GM23338 (cell line): ENCODE measurements at regions not wholly inside any gene's neighbourhood (a gene's known extent, or its start where the extent isn't known, plus 50 kb on each side); places are given as distances from the start of the nearest gene placed in this dataset.

ENCODE experiments used
- CREB1 ChIP-seq: fragments of 250-450 bp; sonication (Bioruptor Pico); IDR thresholded peaks from 2 replicates; pipeline ENCODE4 v1.5.0; 2020; ENCODE audit warnings: low read depth, mild to moderate bottlenecking, moderate library complexity
- EZH2 ChIP-seq: fragments of 200-600 bp; sonication (generic); IDR thresholded peaks from one replicate; pipeline ENCODE4 v1.8.0; 2017; ENCODE audit warnings: antibody characterized with exemption, mild to moderate bottlenecking, low read depth; ENCODE audit not compliant: unreplicated experiment
- EZH2phosphoT487 ChIP-seq: fragments of 200-600 bp; sonication (generic); IDR thresholded peaks from one replicate; pipeline ENCODE4 v1.8.1; 2018; ENCODE audit warnings: antibody characterized with exemption; ENCODE audit not compliant: unreplicated experiment
- NANOG ChIP-seq: IDR thresholded peaks from 2 replicates; pipeline ENCODE4 v1.6.1; 2016; ENCODE audit warnings: antibody characterized with exemption, borderline replicate concordance
- POLR2AphosphoS5 ChIP-seq: IDR thresholded peaks from 2 replicates; pipeline ENCODE4 v1.6.1; 2016; ENCODE audit warnings: antibody characterized with exemption, low read depth
- ZNF114 ChIP-seq: fragments of 250-450 bp; sonication (Bioruptor Pico); IDR thresholded peaks from 2 replicates; pipeline ENCODE4 v1.5.0; 2020; ENCODE audit warnings: mild to moderate bottlenecking, moderate library complexity
- ZNF331 ChIP-seq: fragments of 250-450 bp; sonication (Bioruptor Pico); IDR thresholded peaks from 2 replicates; pipeline ENCODE4 v1.5.0; 2020; ENCODE audit warnings: low read depth, mild to moderate bottlenecking, moderate library complexity
- TF ChIP-seq, protein P1 (sequence below): IDR thresholded peaks from one replicate; pipeline ENCODE4 v1.6.1; 2018; ENCODE audit warnings: antibody characterized with exemption; ENCODE audit not compliant: unreplicated experiment
- TF ChIP-seq, protein P2 (sequence below), 2 experiments: fragments of 200-600 bp in 1 of 2; sonication (generic) in 1 of 2; conservative IDR thresholded peaks; 2 replicates each; pipeline versions ENCODE4 v1.5.1 to v1.6.1; 2016 to 2017; ENCODE audit warnings: antibody characterized with exemption in 2 of 2, low read depth in 2 of 2, mild to moderate bottlenecking in 2 of 2, moderate library complexity in 1 of 2

DNA sequence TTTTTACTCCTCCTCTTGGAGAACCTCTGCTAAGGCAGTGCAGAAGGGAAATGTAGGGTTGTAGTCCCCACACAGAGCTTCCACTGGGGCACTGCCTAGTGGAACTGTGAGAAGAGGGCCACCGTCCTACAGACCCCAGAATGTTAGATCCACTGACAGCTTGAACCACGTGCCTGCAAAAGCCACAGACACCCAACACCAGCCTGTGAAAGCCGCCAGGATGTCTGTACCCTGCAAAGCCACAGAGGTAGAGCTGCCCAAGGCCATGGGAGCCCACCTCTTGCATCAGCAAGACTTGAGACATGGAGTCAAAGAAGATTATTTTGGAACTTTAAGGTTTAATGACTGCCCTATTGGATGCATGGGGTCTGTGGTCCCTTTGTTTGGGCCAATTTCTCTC lies 112.1 kb downstream of the RSL24D1 start:
- TF ChIP-seq, protein P1, sequence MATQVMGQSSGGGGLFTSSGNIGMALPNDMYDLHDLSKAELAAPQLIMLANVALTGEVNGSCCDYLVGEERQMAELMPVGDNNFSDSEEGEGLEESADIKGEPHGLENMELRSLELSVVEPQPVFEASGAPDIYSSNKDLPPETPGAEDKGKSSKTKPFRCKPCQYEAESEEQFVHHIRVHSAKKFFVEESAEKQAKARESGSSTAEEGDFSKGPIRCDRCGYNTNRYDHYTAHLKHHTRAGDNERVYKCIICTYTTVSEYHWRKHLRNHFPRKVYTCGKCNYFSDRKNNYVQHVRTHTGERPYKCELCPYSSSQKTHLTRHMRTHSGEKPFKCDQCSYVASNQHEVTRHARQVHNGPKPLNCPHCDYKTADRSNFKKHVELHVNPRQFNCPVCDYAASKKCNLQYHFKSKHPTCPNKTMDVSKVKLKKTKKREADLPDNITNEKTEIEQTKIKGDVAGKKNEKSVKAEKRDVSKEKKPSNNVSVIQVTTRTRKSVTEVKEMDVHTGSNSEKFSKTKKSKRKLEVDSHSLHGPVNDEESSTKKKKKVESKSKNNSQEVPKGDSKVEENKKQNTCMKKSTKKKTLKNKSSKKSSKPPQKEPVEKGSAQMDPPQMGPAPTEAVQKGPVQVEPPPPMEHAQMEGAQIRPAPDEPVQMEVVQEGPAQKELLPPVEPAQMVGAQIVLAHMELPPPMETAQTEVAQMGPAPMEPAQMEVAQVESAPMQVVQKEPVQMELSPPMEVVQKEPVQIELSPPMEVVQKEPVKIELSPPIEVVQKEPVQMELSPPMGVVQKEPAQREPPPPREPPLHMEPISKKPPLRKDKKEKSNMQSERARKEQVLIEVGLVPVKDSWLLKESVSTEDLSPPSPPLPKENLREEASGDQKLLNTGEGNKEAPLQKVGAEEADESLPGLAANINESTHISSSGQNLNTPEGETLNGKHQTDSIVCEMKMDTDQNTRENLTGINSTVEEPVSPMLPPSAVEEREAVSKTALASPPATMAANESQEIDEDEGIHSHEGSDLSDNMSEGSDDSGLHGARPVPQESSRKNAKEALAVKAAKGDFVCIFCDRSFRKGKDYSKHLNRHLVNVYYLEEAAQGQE = no peak
- TF ChIP-seq, protein P2, sequence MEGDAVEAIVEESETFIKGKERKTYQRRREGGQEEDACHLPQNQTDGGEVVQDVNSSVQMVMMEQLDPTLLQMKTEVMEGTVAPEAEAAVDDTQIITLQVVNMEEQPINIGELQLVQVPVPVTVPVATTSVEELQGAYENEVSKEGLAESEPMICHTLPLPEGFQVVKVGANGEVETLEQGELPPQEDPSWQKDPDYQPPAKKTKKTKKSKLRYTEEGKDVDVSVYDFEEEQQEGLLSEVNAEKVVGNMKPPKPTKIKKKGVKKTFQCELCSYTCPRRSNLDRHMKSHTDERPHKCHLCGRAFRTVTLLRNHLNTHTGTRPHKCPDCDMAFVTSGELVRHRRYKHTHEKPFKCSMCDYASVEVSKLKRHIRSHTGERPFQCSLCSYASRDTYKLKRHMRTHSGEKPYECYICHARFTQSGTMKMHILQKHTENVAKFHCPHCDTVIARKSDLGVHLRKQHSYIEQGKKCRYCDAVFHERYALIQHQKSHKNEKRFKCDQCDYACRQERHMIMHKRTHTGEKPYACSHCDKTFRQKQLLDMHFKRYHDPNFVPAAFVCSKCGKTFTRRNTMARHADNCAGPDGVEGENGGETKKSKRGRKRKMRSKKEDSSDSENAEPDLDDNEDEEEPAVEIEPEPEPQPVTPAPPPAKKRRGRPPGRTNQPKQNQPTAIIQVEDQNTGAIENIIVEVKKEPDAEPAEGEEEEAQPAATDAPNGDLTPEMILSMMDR (conservative IDR thresholded peaks at IDR 0.05; ENCODE audit: low read depth in 2 of 2) = no peak
- TF ChIP-seq CREB1 (CRISPR knock-in tag) (no peak), EZH2phosphoT487 (no peak), EZH2 (no peak), POLR2AphosphoS5 (no peak), NANOG (no peak), ZNF114 (no peak), ZNF331 (CRISPR knock-in tag) (no peak)
